ENCODE measurements at regions not wholly inside any gene's neighbourhood (a gene's known extent, or its start where the extent isn't known, plus 50 kb on each side); places are given as distances from the start of the nearest gene placed in this dataset.

DNA sequence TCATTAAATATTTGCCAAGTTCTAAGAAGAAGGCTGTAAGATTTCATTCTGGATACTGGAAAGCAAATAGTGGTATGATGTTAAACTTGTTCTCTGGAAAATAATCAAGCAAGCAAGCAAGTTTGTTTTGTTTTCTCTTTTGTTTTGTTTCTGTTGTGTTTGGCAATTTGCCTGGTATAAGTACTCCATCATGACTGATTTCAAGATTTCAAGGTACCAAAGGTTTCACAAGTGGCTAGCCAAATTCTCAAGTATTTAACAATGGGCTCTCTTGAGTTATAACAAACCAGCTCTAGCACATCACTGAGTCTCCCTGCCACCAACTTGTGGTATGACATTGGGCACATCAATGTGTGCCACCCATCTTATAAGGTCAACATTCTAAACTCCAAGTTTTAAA lies 151.7 kb upstream of the IGFBP3 start:
- no peak overlapping the region for H3K4me3 ChIP-seq (ENCODE audit: low read depth, low read length)
- TF ChIP-seq, protein P1, sequence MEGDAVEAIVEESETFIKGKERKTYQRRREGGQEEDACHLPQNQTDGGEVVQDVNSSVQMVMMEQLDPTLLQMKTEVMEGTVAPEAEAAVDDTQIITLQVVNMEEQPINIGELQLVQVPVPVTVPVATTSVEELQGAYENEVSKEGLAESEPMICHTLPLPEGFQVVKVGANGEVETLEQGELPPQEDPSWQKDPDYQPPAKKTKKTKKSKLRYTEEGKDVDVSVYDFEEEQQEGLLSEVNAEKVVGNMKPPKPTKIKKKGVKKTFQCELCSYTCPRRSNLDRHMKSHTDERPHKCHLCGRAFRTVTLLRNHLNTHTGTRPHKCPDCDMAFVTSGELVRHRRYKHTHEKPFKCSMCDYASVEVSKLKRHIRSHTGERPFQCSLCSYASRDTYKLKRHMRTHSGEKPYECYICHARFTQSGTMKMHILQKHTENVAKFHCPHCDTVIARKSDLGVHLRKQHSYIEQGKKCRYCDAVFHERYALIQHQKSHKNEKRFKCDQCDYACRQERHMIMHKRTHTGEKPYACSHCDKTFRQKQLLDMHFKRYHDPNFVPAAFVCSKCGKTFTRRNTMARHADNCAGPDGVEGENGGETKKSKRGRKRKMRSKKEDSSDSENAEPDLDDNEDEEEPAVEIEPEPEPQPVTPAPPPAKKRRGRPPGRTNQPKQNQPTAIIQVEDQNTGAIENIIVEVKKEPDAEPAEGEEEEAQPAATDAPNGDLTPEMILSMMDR (IDR thresholded peaks at IDR 0.05; ENCODE audit: low read depth, low read length) = no peak

DNA sequence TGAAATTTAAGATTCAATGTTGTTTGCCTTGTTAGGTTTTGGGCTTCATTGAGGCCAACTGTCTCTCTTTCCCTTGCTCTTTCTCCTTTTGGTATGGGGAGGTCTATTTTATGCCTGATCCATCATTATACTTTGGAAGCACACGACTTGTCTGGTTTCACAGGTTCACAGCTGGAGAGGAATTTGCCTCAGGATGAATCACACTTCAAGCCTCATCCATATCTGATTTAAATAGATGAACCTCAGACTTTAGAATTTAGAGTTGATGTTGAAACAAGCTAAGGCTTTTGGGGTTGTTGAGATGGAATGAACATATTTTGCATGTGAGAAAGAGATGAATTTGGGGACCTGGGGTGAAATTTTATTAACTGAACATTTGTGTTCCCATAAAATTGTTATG lies 150.5 kb upstream of the IGFBP3 start:
- TF ChIP-seq, protein P1 (IDR thresholded peaks at IDR 0.05; ENCODE audit: low read depth, low read length) = no peak
- no peak overlapping the region for H3K4me3 ChIP-seq (ENCODE audit: low read depth, low read length)

DNA sequence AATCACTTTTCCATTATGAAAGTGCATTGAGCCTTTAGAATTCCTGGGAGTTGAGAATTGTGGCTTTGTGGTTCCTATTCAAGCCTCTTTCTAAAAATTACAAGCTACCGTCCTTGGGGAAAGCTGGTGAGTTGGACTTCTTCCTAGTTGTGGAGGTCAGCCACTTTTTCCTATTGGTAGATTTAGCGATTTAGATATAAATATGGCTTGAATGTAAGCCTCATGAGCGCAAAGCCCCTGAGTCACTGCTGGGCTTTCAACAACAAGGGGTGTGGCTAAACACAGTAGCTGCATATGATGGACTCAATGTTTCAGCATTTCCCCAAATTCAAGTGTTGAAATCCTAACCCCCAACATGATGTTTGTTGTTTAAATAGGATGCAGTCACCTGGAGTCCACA lies 150.0 kb upstream of the IGFBP3 start:
- TF ChIP-seq, protein P1 (IDR thresholded peaks at IDR 0.05; ENCODE audit: low read depth, low read length) = no peak

DNA sequence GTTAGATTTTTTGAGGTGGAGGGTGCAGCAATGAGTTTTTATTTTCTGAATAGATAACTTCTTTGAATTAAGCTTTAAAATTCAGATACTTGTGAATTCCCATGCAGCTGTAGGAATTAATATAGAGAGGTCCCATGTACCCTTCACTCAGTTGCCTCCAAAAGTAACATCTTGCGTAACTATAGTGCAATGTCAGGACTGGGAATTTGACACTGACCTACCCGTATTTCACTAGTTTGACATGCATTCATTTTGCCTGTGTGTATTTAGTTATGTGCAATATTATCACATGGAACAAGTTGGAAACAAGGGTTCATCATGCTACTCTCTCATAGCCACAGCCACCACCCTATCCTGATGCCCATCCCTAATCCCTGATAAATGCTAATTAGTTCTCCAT lies 147.1 kb upstream of the IGFBP3 start:
- TF ChIP-seq, protein P1 (IDR thresholded peaks at IDR 0.05; ENCODE audit: low read depth, low read length) = no peak
- H3K4me3 ChIP-seq (ENCODE audit: low read depth, low read length) = no peak overlapping the region

More for the DNA sequence above, 150.0 kb upstream of the IGFBP3 start:
- no peak overlapping the region for H3K4me3 ChIP-seq (ENCODE audit: low read depth, low read length)

DNA sequence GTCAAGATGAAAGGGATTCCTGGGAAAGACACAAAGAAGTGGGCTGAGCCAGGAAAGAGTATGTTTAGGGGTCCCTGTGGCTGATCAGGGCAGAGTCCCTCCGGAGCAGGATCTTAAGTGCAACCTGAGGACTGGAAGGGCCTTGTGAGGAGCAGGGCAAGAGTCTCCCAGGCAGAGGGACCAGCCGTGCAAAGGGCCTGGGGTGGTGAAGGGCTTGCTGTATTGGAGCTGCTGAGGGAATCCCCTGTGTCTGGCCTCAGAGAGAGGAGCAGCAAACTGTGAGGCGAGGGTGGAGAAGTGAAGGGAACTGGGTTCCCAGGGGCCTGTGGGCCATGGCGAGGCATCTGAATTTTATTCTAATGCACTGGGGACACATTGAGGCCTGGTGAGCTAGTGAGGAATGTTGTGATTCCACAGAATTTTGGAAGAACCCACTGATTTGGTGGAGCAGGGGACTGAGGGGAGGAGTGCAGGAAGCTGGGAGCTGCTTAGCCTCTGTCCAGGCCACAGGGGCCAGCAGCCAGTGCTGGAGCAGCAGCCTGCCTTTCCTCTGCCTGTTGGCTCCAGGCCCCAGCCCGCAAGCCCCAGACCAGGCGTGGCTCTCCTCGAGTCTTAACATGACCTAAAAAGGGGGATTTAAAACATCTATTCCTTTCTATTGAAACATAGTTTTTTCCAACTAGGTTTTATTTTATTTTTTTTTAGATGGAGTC lies 138.4 kb upstream of the IGFBP3 start:
- TF ChIP-seq, protein P1 (IDR thresholded peaks at IDR 0.05; ENCODE audit: low read depth, low read length) = no peak
- no peak overlapping the region for H3K4me3 ChIP-seq (ENCODE audit: low read depth, low read length)

DNA sequence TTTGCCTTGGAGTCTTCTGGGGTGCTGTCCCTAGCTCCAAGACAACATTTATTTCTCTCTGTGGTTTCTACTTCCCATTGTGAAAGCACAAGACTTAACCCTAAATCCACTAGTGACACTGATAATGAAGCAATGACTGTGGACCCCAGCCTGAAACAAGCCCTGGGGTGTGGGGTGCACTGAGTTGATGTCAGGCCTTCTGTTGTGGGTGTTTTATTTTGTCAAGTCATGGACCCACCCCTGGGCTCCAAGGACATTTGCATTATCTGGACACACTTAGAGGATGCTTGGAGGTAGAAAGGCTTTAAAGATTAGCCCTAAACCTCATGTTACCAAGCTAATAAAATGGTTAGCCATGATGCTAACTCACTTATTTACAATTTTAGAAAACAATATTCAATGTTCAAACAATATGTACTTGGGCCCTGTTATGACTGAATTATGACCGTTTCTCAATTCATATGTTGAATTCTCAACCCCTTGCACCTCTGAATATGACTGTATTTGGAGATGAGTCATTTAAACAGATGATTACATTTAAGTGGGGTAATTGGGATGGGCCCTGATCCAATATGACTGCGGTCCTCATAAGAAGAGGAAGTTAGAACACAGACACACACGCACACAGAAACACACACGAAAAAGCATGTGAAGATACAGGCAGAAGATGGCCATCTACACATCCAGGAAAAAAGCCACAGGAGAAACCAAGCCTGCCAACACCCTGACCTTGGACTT lies 137.2 kb upstream of the IGFBP3 start:
- TF ChIP-seq, protein P1 (IDR thresholded peaks at IDR 0.05; ENCODE audit: low read depth, low read length) = no peak
- no peak overlapping the region for H3K4me3 ChIP-seq (ENCODE audit: low read depth, low read length)

DNA sequence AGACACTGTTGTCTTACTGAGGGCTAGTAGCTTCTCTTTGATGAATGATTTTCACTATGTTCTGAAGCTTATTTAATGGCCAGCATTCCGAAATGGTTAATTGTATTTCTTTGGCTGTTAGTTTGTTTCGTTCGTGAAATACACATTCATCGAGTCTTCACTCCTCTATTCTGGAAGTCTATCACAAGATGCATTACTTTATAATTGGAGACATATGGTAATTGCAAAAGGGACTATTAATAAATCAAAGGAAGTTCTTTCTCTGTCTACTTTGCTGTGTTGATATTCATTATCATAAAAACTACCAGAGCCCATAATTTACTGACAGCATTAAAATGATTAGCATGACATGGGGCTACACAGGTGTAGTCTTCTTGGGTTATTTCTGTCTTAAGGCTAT lies 133.8 kb upstream of the IGFBP3 start:
- TF ChIP-seq, protein P1 (IDR thresholded peaks at IDR 0.05; ENCODE audit: low read depth, low read length) = no peak
- H3K4me3 ChIP-seq (ENCODE audit: low read depth, low read length) = no peak overlapping the region

All from WI38 (cell line).